Forelimb muscle (tissue), 1 donor: ENCODE measurements at regions not wholly inside any gene's neighbourhood (a gene's known extent, or its start where the extent isn't known, plus 50 kb on each side); places are given as distances from the start of the nearest gene placed in this dataset.

ENCODE experiments used
- DNase-seq: peaks from one replicate; pipeline ENCODE4 v3.0.0-alpha.2; 2013; ENCODE audit warnings: low read depth

DNA sequence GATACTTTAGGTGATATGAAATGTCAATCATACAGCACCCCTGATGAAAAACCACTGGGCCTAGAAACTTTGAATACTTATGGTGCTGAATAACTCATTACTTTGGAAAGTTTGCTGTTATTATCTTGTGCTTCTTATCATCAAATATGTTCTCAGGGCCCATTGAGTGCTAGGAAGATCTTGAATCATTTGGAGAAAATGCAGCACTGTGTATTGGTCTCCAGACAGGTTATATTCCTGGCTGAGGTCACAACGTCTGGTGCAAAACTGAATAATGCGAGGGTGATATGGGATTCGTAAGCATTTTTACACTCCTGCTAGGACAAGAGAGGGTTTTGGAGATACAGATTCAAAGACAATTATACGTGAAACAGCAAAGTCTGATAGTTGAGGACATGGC, 249.4 kb upstream of the TNC start:
- no peak for DNase-seq

DNA sequence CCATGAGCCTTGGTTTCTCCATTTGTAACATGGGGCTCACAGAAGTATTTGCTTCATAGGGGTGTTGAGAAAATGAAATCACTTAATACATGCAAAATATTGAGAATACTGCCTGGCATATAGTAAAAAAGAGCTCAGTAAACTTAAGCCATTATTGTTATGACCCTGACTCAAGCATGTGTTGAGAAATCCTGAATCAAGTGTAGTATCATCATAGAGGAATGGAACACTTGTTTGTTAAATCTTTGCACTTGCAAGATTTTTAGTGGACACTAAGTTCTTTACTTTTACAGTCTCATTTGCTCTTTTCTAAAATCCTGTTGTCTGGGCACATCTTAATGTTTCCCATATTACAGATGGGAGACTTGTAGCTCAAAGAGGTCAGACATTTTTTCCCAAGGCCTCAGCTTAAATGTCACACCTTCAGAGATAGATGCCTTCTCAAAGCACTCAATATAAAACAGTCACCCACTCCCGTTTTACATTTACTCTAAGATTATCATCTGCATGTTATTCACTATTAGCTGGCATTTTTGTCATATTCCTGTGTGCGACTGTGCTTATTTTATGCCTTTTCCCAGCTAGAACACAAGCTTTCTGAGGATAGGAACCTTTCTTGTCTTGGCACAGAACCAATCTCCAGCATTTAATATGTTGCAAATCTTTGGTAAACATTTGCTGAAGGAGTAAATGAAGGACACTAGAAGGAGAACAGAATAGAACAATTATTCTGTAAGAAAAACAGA, 250.0 kb upstream of the TNC start:
- DNase-seq, result no peak

DNA sequence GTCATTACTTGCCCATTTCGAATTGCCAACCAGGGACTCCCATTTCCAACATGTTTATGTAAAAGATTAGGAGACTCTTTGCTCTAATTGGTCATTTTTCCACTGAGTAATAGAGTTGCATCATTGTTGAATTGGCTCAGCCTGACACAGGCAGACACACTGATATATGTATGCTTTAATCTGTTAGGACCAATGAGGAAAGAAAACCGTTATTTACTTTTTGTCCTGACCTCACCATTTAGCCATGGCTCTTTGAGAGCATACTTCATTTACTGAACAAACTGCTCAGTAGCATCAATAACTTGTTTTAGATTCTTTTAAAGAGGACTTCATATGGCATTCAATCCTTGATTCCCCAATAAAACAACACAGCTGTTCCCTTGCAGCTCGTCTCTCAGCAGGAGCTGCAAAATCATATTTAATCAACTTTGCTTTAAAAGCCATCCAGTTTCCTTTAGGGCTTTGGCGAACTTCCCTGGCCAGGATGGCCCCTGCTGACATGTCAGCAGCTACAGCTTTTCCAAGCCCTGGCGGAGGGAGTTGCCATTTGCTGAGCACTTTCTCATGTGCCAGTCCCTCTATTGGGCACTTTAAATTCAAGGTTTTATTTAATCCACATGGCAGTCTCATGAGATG, 251.5 kb upstream of the TNC start:
- no peak for DNase-seq

DNA sequence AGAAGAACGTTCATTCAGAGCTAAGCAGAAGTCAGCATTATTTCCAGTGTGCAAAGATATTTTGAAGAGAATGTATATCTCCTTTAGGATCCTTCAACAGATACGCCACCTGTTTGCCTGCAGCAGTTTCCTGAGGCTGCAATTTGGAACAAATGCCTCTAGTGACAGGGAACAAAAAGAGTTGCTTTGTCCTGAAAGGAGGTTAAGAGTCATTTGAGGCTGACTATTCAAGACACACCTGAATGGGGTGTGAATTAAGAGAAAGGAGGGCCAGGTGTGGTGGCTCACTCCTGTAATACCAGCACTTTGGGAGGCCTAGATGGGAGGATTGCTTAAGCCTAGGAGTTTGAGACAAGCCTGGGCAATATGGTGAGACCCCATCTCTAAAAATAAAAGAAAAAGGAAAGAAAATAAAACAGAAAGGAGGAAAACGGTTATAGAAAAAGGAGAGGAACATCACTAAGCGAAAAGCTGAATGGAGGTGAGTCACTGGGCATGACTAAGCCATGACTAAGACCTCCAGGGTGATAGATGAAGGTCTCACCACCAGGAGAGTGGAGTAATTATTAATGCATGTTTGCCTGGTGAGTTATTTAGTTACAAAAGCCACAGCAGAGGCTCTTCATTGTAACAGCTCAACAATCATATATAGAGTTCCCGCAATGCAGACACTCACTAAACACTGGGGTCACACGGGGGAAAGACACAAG, 255.2 kb upstream of the TNC start:
- no peak for DNase-seq

DNA sequence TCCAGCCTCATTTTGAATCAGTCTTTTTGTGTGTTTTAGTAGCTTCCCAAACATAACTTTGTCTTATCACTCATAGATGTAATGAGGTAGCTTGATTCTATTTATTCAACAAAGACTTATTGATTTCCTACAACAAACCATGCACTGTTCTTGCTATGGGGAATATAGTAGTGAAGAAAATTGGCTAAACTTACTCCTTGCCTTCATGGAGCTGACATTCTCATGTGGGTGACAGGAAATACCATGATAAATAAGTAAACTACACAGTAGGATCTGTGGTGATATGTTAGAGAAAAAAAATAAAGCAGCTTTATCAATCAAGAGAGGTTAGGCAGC, 255.7 kb upstream of the TNC start:
- DNase-seq, result no peak

DNA sequence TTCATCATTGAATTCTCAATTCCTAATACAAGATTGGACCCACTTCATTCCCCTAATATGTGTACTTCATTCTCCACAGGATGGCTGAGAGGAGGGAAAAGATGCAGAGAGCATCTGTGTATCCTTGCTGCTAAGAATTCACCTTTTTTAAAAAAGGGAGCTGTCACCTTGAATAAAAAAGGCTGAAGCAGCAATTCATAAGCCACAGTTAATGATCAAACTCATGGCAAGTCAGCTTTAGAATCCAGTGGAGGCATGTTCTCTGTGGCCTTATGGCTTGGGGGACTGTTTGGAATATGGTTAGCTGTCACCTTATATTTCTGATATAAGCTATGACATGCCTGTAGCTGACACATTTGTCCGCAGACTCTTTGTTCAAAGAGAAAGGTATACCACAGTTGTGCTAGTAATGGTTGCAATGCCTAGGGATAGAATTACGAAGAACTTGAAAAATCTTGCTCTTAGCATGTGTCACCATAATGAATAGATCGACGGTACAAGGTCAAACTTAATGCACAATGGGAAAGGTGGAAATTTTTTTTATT, 256.8 kb upstream of the TNC start:
- DNase-seq, result no peak

DNA sequence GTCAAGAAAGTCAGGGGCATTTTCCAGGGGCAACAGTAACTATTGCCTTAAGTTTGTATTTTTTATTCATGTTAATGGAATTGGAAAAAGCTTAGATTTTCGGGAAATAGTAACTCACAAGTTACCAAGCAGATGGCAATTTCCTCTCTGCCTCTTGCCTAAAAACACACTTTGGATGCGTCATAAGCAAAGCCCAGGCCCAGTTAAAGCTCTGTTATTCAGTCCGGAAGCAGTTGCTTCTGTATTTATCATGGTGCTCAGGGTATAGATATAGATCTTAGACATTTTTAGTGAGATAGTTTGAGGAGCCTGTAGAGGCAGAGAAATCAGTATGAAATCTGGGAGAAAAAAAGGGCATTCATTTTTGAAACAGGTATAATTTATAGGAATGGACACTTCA, 260.3 kb upstream of the TNC start:
- DNase-seq, result no peak

DNA sequence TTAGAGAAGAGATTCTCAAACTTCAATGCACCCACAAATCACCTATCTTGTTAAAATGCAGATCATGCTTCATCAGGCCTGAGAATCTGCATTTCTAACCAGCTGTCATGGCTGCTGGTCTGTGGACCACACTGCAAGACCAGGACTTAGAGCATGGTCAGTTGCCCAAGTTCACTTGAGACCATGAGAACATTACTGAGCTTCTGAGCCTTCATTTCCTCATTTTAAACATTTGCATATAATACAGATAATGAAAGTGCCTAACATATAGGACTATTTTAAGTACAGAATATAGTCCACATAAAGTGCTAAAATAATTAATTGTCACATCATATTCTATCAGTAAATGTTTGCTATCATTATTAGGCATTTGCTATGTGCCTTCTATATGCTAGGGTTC, 260.8 kb upstream of the TNC start:
- no peak for DNase-seq

DNA sequence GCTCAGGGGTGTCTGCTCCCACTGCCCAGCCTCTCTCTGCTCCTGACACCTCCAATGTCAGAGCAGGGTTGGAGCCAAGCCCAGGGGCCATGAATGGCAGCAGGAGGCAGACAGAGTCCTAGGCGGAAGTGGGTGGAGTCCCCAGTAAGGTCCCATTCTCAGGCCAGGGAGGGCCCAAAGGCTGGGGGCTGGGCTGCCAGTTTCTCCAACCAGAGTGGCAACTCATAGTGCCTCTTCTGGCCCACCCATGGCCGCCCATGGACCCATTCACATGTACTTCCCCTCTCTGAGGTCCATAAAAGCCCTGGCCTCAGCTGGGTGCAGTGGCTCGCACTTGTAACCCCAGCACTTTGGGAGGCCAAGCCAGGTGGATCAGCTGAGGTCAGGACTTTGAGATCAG, 261.8 kb upstream of the TNC start:
- no peak for DNase-seq

DNA sequence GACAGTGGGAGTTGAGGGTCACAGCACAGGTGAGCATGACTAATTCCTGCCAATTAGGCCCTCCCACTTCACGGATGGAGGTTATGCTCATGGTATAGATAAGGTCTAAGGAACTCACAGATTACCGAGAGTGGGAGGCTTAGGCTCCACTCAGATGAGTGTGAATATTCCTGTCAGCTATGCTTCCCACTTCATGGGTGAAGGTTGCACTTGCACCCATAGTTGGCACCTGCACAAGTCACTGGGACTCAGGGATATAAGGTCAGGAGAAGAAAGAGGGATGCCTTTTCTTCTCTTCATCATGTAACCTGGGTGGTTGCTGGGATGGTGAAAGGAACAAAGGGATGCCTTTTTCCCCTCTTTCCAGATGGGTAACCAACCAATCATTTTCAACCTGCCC, 264.9 kb upstream of the TNC start:
- DNase-seq, result no peak

DNA sequence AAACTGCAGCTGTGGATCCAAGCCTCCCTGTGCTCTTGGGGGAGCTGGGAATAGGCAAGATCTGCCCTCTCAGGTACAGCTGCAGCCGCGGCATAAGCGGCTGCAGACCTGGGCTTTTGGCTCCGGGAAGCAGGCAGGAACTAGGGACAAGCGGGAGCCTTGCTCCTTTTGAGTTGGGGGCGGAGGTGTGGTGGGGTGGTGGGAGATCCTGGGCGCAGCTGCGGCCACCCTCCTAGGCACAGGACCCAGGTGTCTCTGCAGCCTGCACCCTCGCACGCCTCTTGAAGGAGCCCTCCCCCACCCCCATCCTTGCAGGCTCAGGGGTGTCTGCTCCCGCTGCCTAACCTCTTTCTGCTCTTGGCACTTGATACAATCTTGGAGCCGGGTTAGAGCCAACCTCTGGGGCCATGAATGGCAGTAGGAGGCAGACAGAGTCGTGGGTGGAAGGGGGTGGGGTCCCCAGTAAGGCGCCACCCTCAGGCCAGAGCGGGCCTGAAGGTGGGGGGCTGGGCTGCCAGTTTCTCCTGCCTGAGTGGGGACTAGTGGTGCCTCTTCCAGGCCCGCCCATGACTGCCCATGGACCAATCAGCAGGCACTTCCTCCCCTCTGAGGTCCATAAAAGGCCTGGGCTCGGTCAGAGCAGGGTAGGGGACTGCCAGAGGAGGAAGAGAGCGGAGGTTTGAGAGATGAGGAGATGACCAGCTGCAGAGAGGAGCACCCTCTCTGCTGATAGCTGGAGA, 267.6 kb upstream of the TNC start:
- DNase-seq, result no peak

DNA sequence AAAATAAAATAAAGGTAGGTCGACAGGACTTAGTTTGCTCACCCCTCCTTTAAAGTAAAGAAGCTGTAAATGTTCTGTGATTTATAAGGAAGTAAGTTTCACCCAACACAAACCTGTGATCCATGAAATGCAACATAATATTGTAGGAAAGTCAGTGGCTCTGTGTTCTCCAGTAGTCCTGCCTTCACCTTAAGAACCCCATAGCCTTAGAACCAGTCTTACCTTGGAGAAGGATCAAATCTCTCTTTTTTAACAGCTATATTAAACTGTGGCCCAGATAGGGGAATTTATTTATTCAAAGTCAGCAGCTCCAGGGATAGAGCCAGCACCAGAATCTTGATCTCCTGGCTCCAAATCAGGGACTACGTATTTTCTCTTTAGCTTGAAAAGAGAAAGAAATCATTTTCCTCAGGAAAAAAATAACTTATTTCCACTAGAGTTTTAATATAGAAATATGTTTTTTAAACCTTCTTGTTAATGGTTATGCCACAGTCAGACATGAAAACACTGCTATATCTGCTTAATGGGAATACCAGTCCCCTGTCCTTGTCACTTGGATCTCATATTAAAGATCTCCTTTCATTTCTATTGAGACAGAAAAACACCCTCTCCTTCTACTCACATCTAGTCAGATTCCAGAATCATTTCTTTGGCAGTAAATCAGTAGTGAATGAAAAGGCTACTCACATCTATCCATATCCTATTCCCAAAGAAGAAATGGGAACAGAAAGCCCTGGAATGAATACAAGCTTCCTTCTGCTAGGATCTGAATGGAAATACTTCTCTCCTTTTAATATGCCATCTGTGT, 269.2 kb upstream of the TNC start:
- DNase-seq, result no peak

DNA sequence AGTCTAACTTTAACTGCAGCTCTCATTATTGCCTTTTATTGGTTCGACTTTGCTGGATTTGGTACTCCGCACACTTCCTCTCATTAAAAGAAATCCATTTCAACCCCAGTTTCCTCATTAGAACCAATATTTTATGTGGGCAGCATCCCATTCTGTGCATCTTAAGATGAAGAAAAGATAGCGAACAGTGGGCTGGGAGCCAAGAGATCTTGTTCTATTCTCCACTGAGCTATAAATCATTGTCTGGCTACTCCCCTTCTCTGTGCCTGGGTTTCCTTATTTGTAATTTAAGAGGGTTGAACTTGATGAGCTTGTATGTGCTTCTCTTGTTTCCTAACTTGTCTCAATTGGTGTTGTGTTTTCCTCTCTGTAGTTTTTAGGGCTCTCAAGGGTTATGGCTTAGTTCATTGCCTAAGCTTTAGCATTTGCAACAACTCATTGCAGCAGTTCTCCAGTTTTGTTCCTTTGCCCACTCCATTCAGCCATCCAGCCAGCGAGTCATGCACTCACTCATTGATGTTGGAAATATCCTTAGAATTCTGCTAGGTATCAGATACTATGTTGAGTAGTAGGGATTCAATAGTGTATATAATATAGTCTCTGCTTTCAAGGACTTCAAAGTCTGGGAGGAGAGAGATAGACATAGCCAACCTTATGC, 273.3 kb upstream of the TNC start:
- no peak for DNase-seq

DNA sequence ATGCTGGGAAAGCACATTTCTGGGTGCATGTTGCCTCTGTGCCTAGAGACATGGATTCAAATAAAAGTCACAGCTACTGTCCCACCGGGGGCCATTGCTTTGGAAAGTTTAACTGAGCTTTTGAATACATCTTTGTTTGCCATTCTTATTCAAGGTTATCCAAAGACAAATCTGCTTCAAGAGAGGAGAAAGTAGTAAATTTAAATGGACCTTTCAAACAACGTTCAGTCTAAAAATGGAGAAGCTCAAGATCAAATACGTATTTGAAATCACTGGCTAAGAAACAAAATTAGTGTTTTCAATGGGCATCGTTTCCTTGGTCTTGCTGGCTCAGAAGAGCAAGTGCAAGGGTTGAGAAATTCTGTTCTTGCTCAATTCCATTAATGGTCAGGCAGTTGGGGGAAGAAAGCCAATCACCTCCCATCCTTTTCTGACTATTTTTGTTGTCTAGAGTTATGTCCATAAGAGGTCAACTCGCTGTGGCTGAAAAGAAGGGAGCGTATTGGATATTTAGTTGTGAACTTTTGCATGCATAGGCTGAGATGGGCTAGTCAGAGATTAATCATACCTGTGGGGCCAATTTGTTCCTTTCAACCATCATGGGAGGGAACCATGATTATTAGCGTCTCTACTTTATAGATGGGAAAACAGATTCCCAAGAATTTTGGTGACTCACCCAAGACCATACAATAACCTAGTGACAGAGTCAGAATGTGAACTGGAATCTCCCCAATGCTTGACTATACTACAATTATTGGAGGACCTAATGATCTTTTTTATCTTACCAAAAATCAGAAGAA, 276.2 kb upstream of the TNC start:
- DNase-seq, result no peak

DNA sequence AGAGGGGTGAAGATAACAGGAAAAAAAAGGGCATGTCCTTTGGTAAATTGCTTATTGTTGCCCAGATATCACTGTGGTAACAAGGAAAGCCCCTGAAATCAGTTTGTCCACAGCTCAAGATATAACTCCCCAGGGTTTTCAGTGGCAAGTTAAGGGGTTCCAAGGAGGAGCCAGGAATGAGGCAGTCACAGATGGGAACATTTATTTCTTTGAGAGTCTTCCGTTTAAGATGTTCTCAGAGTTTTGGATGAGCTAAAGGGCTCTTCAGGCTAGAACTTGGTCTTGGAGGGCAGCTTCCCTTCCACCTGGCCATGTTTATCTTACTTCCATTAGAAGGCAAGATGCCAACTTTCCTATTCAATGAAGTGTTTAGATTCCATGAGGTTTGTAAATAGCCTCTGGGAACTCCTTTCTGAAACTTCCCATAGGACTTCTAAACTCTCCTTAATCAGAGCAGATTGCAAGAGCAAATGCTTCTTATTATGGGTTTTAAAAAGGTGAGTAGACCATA, 277.6 kb upstream of the TNC start:
- DNase-seq, result no peak

DNA sequence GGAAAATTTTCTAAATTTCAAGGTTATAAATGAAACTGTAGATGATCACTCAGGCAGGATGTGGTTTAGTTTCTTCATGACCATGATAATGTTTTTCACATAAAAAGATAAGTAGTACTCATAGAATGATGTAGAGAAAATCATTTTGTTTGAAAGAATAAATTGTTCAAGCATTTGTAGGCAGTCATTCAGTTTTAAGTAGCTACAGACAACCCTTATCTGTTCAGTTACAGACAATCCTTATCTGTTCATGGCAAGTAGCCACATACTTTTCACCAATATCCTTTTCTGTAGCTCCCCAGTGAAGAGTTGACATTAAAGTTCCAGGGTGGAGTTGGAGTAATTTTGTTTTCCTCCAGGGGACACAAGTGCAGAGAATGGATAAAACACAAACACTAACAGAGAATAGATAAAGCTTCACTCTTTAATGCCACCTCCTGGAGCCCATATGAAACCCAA, 278.1 kb upstream of the TNC start:
- DNase-seq, result no peak

DNA sequence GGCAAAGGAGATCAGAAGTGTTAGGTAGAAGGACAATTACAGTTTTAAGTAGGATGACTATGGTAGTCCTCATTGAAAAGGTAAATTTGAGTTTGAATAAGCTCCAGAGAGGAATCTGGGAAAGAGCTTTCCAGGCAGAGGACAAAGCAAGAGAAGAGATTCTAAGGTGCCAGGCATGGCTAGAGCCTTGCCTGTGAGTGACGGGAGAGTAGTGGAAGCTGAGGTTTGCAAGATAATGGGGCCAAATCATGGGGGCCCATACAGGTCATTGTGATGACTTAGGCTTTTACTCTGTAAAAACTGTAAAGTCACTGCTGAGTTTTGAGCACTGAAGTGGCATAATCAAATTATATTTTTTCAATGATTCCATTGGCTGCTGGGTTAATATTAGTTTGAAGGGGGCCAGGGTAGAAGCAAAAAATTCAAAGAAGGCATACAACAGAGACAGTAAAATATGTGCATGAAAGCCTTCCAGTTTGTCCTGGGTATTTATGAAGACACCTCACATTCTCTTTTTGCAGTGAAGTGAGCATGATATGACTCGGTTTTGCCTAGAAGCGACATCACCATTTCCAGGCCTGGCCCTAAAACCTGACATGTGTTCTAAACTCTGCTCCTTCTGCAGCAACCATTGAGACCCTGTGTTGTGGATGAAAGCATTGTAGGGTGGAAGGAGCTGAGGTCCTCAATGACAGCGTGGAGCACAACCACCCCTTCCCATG, 279.8 kb upstream of the TNC start:
- no peak for DNase-seq

DNA sequence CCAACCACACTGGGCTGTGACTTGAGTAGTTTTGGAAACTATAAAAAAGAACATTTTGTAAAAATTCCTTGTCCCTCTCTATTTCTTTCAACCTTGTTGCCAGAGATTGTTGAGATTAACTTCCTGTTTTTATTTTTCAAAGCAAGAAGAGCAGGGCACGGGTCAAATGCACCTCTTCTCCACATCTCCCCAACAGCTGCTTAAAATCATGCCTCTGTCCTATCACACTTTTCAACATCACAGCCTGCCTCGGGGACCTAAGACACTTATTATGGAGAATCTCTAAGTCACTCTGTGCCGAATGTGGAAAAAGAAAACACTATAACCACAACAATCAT, 280.3 kb upstream of the TNC start:
- DNase-seq, result no peak

DNA sequence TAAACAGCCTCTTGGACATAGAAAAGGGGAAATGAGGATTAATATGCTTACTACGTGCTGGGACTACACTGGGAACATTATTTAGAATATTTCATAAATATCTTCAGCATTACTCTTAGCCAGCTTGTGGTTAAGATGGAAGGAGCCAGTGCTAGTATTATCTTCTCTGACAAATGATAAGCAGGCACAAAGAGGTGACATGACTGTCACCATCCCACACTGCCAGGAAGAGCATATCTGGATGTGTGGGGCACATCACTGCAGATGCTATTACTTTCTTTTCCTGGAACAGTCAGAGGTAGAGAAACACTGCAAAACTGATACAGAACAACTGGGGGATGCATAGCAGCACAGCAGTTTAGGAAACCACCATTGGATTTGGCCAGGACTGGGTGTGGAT, 281.0 kb upstream of the TNC start:
- no peak for DNase-seq
